CD4-positive, alpha-beta T cell treated with Interferon alpha-2 for 1 hour (primary cell): ENCODE measurements at regions not wholly inside any gene's neighbourhood (a gene's known extent, or its start where the extent isn't known, plus 50 kb on each side); places are given as distances from the start of the nearest gene placed in this dataset.
"Not testable (repeated sequence)": the region's sequence is repeated elsewhere in the genome, so short reads cannot be mapped to it uniquely, and the experiment has no call there.

Source experiments
- DNase-seq, 2 donors: peaks; one replicate each; pipeline ENCODE4 v3.0.0-alpha.2; 2020 to 2022

DNA sequence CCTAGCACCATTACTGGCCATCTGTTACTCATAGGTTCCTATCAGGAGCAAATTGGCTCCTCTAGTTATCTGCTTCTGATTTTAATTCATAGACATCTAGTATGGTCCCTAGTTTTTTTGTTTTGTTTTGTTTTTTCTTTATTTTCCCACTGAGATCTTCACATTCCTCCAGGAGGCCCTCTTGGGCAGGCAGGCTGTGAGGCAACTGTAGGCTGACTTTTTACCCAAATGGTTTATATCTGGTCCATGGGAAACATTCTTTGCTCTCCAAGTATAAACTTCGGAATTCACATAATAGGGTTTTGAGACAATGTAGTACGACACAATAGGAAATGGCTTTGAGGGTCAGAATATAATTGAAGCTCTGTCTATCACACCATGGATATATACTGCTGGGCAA lies 250.9 kb upstream of the DAB2 start:
- DNase-seq: no peak

DNA sequence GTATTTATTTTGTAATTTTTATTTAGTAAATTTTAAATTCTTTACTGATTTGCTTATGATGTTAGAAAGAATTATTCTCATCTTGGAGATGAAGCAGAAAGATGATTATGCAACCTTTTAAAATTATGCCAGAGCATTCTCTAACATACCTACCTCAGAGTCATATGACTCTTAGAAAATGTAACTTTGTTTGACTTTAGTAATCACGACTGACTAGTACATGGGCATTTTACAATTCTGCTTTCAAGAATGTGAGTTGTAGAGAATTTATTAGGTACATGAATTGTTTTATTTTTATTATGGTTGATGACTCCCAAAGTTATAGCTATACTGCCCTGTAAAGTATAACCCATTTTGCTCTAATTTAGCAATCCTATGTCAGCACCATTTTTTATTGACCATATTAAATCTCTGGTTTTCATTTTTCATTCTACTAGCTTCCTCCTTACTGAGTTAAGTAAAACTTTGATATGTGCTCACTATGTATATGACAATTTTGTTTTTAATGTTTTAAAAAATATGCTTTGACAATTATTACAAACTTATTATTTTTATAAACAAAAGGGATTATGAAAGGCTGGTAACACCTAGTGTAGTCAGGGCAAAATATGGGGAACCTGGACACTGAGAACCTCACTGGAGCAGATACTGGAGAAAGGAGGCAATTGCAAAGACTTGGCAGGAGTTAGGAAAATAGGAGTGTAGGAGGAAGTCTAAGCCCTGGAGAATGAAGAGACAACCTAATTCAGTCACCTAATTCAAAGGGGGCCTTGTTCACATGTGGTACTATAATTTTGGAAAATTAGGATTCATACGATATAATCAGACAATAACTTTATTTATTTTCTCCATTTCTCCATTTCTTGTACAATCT lies 249.7 kb upstream of the DAB2 start:
- DNase-seq: no peak

DNA sequence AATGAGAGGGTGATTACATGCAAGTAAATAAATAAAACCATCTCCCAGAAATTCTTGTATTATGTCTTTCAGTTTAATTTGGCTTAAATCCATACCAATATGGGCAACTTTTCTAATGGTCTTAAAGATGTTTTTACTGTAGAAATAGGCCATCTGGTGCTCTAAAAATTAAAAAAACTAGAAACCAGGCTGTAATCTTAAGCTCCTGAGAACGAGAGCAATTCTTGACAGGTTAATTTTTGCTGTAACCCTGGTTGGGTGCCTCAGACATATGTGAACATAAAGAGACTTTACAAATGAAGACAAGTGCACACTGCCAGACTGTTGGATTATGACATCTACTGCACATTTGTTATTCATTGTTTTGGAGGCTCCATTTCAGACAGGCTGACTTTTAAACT lies 246.8 kb upstream of the DAB2 start:
- DNase-seq: no peak

DNA sequence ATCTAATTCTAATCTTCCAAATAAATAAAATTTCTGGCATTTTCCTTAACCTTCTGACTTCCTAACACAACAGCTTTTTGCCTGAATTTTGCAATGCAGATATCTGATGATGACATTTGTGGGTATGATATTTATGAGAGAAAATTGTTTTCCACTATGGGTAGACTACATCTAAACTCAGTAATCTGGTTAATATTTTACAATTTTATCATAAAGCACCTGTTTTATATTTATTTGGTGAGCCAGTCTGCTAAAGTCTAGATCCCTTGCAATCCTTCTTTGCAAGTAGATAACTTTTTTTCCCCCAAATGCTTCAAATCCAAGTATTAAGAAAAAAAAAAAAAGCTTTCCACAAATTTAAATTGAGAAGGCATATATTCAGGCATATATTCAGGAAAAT lies 246.2 kb upstream of the DAB2 start:
- no peak for DNase-seq

DNA sequence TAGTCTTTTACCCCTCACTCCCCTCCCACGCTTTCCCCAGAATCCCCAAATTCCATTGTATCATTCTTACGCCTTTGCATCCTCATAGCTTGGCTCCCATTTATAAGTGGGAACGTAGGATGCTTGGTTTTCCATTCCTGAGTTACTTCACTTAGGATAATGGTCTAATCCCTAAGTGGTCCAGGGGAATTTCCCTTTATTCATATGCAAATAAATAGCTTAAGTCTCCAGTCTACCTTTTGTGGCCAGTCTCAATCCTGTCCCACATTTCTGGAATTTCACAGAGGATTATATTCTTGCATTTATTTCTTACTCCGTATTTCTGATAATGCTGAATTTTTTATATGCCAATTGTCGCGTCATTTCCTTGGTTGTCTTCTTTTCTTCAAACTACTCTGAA lies 245.6 kb upstream of the DAB2 start:
- DNase-seq: no peak

DNA sequence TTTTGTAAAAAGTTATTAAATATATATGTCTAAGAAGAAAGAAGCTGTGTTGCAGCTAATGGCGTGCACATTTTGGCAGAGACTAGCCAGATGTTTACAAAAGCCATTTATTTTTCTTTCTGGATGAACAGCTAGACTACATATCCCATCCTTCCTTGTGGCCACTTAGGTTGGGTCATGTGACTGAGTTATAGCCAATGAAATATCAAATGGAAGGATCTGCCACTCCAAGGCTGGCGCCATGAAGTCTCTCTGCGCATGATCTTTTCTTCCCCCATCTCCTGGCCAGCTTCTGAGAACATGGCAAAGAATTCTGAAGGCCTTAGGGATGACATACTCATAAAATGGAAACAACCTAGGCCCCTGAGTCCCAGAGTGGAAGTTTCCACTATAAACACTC lies 244.2 kb upstream of the DAB2 start:
- DNase-seq: no peak

DNA sequence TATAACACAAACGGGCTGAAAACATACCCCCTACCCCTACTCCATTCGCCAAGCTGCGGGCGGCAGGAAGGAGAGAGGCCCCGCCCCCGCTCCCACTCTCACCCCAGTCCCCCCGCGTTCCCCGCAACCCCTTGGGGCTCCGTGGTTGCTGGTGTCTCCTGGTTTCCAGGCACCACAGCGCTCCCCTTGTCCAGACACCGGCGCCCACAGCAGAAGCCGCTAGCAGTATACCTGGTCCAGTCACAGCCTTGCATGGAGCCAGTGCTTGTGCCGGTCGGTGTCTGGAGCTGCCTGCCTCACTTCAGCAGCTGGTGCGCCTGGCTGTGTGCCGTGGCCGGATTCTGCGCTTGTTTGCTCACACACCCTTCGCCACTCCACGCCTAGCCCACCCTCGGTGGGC lies 240.5 kb upstream of the DAB2 start:
- DNase-seq: no peak

DNA sequence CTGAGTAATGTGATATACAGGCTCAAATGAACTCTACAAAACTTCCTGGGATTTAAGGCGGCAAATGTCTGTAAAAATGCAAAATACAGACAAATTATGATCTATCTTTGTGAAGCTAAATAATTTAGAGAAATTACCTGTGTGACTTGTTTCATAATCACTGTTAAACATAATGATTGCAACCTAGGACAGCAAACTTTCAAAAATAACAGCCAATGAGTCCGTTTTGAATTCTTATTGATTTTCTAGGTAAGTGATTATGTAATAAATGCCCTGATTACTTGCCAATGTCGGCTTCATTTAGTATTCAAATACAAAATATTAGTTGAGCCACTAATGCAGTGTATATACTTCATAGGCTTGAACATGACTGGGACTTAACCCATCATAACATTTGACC lies 238.2 kb upstream of the DAB2 start:
- DNase-seq: no peak

DNA sequence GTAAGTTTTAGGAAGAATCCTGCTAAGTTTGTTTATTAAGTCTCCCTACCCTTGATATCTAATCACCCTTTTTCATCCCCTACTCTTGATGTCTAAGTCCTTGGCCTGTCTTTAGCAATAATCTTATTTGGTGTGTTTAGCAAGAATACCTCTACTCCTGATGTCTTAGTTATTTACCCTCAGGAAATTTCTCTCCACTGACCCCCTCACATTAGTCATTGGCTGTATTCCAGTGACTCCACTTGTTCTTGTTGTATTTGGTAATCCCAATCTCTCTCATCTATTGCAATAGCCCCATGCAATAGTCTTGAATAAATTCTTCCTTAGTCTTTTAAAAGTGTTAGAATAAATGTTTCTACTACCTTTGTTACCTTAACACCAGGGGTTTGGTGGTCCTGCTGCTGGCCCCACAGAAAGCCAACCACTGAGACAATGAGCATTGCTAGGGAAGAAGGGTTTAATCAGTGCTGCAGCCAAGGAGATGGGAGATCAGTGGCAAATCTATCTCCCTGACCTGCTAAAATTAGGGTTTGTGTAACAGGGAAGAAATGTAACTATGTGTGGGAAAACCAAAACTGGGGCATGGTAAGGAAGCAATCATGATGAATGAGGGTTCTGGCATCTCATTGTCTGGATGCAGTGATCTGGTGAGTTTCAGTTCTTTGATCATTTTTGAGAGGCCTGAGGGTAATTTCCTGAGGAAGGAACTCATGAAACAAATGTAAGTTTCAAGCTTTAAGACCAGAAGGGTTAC lies 236.4 kb upstream of the DAB2 start:
- no peak for DNase-seq

DNA sequence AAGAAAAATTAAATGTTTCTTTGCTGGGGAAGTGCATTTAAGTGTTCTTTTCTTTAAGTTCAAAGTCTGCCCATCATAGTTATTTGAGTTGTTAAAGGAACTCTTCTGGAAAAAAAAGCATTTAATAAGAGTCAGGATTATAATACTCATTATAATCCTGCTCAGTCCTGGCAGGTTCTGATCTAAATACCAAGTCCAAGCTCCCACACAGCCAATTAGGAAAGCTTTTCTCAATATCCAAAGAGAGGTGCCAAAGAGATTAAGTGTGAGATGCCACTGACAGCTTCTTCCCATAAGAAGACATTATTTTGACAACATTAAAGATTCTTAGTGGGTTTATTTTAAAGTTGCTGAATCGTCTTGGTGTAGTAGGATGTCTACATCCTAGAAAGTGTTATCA lies 235.2 kb upstream of the DAB2 start:
- DNase-seq: no peak

DNA sequence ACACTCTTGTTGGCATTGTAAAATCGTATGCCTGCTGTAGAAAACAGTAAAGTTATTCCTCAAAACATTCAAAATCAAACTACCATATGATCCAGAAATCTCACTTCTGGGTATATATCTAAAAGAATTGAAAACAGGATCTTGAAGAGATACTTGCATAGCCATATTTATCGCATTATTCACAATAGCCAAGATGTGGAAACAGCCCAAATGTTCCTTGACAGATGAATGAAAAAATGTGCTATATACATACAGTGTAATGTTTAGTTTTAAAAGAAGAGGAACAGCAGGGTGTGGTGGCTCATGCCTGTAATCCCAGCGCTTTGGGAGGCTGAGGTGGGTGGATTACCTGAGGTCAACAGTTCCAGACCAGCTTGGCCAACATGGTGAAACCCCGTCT lies 234.1 kb upstream of the DAB2 start:
- no peak for DNase-seq

DNA sequence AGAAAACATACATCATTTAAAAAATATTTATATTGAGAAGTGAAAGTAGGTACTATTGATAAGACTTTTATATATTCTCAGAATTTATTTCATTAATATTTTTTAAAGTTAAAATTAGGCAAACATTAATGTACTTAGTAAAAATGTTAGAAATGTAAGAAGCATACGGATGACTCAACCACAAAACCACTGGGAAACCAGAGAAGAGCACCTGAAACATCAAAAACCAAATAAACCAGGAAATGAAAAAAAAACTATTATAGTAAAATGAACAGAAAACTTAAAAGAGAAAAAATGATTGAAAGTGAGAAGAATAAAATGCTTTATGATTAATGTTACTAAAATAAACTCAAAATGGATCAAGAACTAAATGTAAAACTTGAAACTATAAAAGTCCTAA lies 233.2 kb upstream of the DAB2 start:
- no peak for DNase-seq

DNA sequence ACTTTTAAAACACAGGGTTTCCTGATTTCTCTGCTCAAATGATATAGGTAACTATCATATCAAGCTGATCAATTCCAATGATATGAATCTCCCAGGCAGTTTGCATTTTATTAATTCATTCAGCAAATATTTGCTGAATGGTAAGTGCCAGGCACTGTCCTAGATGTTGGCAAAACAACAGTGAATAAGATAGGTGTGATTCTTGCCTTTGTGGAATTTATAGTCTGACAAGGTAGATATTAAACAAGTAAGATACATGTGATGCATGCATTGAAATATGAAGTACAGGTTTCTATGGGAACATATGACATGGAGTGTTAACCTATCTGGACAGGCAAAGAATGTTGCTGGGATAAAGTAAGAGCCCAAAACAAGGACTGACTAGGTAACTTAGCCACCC lies 231.8 kb upstream of the DAB2 start:
- no peak for DNase-seq

DNA sequence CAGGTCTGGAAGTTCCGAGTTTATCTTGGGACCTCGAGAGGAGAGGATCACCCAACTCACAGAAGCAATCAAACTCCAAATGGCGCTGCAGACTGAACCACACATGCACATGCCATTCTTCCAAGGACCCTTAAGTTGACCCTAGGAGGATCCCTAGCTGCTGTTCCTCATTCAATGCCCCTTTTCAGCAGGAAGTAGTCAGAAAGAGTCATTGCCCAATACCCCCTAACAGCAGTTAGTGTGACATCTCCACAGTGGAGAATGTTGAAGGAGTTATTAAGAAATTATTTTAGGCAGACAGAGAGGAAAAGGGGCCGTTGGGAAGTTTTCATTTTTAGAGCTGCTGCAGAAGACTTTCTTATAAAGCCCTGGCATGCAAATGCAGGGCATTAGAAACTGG lies 229.9 kb upstream of the DAB2 start:
- DNase-seq: no peak

DNA sequence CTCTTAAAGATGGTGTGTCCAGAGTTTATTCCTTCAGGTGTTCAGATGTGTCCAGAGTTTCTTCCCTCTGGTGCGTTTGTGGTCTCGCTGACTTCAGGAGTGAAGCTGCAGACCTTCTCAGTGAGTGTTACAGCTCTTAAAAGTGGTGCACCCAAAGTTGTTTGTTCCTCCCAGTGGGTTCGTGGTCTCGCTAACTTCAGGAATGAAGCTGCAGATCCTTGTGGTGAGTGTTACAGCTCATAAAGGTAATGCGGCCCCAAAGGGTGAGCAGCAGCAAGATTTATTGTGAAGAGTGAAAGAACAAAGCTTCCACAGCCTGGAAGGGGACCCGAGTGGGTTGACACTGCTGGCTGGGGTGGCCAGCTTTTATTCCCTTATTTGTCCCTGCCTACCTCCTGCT lies 227.7 kb upstream of the DAB2 start:
- not testable (repeated sequence) for DNase-seq

DNA sequence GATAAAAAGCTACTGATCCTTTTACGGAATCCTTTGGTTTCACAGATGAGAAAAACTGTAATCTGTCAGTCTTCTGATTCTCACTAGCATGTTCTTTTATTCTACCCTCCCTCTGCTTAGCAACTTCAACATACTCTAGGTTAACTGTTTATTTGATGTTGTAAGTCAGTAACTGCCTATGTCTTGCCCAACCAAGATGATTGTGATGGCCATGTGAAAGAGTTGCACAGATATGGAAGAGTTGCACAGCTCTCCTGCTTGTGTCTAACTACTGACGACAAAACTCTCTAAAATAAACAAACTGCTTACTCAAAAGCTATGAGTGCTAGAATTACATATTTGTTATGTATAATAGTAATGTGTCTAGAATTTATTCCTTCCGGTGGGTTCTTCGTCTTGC lies 227.3 kb upstream of the DAB2 start:
- DNase-seq: no peak

DNA sequence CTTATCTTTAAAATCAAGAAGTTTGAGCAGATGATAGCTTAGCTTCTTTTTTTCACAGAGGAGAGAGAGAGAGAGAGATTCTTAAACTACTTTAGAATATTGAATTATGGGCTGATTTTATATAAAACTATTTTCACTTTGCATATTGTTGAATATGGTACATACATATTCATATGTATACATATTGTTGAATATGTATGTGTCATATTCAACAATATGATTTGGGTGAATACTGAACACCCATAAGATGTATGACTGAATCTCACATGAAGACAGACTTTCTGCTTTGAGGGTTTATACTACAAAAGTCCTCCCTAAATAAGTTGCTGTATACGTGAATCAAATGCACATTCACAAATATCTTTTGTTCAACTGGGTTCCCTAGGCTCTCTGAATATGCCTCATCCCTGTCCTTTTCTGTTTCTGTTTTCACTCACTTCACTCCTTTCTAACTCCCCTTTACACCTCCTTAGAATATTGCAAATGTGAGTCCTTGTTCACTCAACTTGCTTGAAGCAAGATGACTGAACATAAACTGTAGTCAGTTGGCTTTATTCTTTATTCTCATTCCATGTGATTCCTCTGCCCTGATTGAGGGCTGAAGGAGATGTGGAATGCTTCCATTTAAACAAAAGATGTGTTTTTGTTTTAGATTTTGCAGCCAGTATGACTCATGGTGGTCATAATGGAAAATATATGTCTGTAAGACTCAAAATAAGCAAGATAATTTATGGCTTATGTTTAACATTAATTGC lies 225.4 kb upstream of the DAB2 start:
- no peak for DNase-seq

DNA sequence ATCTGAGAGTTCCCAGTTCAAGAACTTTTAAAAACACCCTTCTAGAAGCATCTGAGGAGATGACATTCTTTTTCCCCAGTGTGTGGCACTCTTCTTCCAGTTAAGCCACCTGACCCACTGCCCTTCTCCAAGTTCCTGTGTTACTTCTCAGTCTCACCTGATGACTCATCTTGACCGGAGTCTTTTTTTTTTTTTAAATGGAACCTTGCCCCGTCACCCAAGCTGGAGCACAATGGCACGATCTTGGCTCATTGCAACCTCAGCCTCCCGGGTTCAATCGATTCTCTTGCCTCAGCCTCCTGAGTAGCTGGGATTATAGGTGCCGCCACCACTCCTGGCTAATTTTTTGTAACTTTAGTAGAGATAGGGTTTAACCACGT lies 224.1 kb upstream of the DAB2 start:
- DNase-seq: no peak

DNA sequence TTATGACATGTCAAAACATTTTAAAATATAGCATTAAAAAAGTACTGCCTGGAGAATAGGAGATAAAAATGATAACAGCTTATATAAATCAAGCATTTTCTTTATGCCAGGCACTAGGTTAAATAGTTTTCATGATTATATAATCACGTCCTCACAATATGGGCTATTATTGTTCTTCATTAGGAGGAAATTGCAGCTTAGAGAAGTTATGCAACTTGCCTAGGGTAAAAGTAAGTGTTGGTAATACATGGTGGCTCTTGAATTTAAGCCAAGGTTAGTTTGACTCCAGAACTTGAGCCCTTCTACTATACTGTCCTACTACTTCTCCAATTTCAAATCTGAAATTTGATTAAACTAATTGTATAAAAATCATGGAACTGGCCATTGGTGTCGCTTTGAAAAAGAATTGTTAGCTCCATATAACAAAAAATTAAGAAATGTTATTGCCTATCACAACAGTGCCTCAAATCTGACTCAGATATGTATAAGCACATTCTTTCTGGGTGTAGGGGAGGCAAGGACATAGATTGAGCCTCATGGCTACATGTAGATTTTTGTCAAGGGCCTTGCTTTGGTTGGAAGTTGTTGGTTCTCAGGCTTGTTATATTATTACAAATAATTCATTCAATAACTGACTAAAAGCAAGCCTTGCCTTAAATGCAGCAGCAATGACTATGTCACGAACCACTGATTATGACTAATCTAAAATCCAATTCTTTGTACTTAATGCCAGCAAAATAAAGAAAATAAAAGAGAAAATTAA lies 223.5 kb upstream of the DAB2 start:
- DNase-seq: no peak

DNA sequence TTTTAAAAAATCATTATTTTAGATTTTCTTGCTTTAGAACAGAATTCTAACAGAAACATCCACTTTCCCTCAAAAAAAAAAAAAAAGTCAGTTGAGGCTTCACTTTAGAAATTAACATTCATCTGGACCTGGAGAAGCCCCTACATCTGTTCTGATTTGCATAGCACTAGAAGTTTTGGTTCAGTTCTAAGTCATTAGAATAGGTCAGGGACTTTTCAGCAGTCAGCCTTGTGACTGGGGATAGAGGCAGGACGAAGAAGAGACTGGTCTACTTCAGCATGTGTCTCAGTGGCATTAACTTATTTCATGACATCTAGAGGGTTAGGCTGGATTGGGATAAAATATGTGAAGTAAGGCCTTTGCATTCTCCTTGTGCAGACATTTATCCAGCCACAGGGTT lies 215.8 kb upstream of the DAB2 start:
- no peak for DNase-seq

DNA sequence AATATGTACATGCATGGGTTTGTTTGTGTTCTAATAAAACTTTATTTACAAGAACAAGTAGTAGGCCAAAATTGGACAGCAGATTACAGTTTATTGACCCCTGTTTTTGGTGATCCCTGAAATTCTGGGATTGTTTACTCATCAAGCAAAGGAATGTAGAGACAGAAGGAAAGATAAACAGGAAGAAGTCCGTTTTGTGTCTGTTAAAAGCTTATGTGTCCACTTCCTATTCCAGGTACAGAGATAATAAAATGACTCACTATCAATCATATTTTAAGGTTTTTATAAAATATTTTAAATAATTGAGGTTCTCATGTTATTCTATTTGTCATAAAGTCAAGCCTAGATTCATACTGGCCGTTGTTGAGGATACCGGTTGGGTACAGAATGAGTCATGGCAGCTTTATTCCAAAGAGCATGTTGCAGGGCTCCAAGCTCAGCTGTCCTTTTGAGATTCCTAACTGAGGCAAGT lies 214.9 kb upstream of the DAB2 start:
- no peak for DNase-seq

DNA sequence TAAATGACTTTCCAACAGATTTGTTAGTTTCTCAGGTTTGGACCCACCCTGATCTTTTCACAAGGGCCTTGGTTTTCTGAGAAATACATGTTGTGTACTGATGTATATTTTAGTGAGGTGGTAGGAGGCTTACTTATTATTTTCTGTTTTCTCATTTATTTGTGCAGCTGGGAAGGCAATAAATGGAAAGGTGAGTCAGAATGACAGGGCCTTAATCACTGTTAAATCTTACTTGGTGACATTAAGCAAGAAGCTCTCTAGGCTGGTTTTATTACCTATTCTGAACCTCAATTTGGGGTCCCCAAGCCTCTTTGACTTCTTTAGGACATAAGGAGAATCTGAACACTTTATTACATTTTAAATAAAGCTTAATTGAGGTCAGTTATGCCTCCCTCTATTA lies 214.0 kb upstream of the DAB2 start:
- DNase-seq: no peak

DNA sequence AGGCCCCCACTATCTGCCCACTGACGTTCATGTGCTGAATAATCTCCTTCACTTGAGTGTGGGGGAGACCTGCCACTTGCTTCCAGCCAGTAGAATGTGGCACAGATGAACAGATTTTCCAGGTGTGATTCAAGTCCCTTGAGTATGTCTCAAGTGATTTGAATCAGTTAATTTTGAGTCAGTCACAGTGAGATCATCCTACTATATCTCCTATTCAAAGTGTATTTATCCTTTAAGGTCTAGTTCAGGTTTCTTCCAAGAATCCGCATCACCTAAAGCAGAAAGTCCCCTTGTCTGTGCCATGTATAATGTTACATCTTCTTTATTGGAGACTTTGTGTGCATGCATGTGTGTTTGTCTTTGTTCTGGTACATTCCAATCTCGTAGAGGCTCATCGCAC lies 208.3 kb upstream of the DAB2 start:
- no peak for DNase-seq
